GM23248 (cell line): ENCODE measurements at regions not wholly inside any gene's neighbourhood (a gene's known extent, or its start where the extent isn't known, plus 50 kb on each side); places are given as distances from the start of the nearest gene placed in this dataset.
A peak's percentile ranks its signal among the peaks of the same experiment; 100 is the strongest.

Source experiments
- DNase-seq: peaks from one replicate; pipeline ENCODE4 v3.0.0-alpha.2; 2015
- H2AFZ ChIP-seq: fragments of 200-600 bp; sonication (generic); 2 replicates; pipeline ENCODE4 v1.6.1; 2016; ENCODE audit warnings: antibody characterized with exemption
- H3F3A ChIP-seq: fragments of 200-600 bp; sonication (generic); 2 replicates; pipeline ENCODE4 v1.6.1; 2016; ENCODE audit warnings: mild to moderate bottlenecking, antibody characterized with exemption, mixed run types; ENCODE audit not compliant: insufficient read depth
- H3K27ac ChIP-seq: fragments of 200-600 bp; sonication (generic); 2 replicates; pipeline ENCODE4 v1.5.1; 2016; ENCODE audit warnings: mild to moderate bottlenecking
- H3K27me3 ChIP-seq: fragments of 200-600 bp; sonication (generic); replicated peaks from 2 replicates; pipeline ENCODE4 v1.6.1; 2016; ENCODE audit warnings: mild to moderate bottlenecking; ENCODE audit not compliant: insufficient read depth
- H3K36me3 ChIP-seq: fragments of 200-600 bp; sonication (generic); 2 replicates; pipeline ENCODE4 v1.6.1; 2016; ENCODE audit warnings: low read depth, mild to moderate bottlenecking
- H3K4me1 ChIP-seq: fragments of 200-600 bp; sonication (generic); 2 replicates; pipeline ENCODE4 v1.6.1; 2016; ENCODE audit warnings: mild to moderate bottlenecking; ENCODE audit not compliant: insufficient read depth
- H3K4me2 ChIP-seq: fragments of 200-600 bp; sonication (generic); one replicate; pipeline ENCODE4 v1.6.1; 2016; ENCODE audit warnings: mild to moderate bottlenecking; ENCODE audit not compliant: unreplicated experiment
- H3K4me3 ChIP-seq: fragments of 200-600 bp; sonication (generic); 2 replicates; pipeline ENCODE4 v1.5.1; 2016; ENCODE audit warnings: mild to moderate bottlenecking
- H3K79me2 ChIP-seq: fragments of 200-600 bp; sonication (generic); 2 replicates; pipeline ENCODE4 v1.6.1; 2016; ENCODE audit warnings: mild to moderate bottlenecking; ENCODE audit not compliant: insufficient read depth
- H3K9ac ChIP-seq: fragments of 200-600 bp; sonication (generic); 2 replicates; pipeline ENCODE4 v1.6.1; 2016; ENCODE audit warnings: mild to moderate bottlenecking
- H3K9me2 ChIP-seq: fragments of 200-600 bp; sonication (generic); 2 replicates; pipeline ENCODE4 v1.6.1; 2016; ENCODE audit warnings: mixed run types, mild to moderate bottlenecking, moderate library complexity; ENCODE audit not compliant: insufficient read depth
- H3K9me3 ChIP-seq: fragments of 200-600 bp; sonication (generic); one replicate; pipeline ENCODE4 v1.6.1; 2017; ENCODE audit warnings: low read depth
- H4K20me1 ChIP-seq: fragments of 200-600 bp; sonication (generic); 2 replicates; pipeline ENCODE4 v1.6.0; 2016; ENCODE audit not compliant: insufficient read depth
- EZH2 ChIP-seq: fragments of 200-600 bp; sonication (generic); IDR thresholded peaks from 2 replicates; pipeline ENCODE4 v1.6.1; 2018; ENCODE audit warnings: antibody characterized with exemption, mild to moderate bottlenecking; ENCODE audit not compliant: insufficient read depth, poor library complexity, severe bottlenecking
- EZH2phosphoT487 ChIP-seq: fragments of 200-600 bp; sonication (generic); IDR thresholded peaks from 2 replicates; pipeline ENCODE4 v1.6.1; 2018; ENCODE audit warnings: antibody characterized with exemption, moderate library complexity, mild to moderate bottlenecking, low read depth; ENCODE audit not compliant: insufficient read depth
- WGBS, 2 experiments: methylation state at CpG; one replicate each; pipeline ENCODE4 v1.1.6; 2015 to 2017; ENCODE audit warnings: low lambda C conversion rate in 2 of 2, low coverage in 1 of 2; ENCODE audit errors: missing lambda C conversion rate in 2 of 2; 5-methylcytosine and 5-hydroxymethylcytosine counted together
- in situ Hi-C: fragments of 300-500 bp; cut with MboI; formaldehyde crosslinking; loops from 2 replicates; pipeline ENCODE4 v1.15.0; 2020

GRCh38 chr18:76208678-76209306 is 286.2 kb downstream of the ZNF516 start:
- peak overlapping the region; percentile 57 for H3K4me3 ChIP-seq
- peak; percentile 14 for DNase-seq
- no peaks in the 10 kb centered on the region for H3K9me3 ChIP-seq
- no peaks in the 10 kb centered on the region for H3K9me2 ChIP-seq
- peak overlapping the region; percentile 74 for H3K4me2 ChIP-seq
- 0 out of 2 replicates have a peak, but pooled peaks cover 3% of the 10 kb centered on the region for H3F3A ChIP-seq
- in situ Hi-C loops, result no loop called here
- peaks cover 4% of the 10 kb centered on the region; the same call in 1 of the 2 replicates for H3K27me3 ChIP-seq
- WGBS, 2 experiments, result 10% methylated on average over 21 of the region's 21 CpGs
- H4K20me1 ChIP-seq, result no peaks in the 10 kb centered on the region
- H3K27ac ChIP-seq, result no peak overlapping the region
- H3K79me2 ChIP-seq, result no peaks in the 10 kb centered on the region
- peak overlapping the region; percentile 64 for H2AFZ ChIP-seq
- no peak overlapping the region for H3K9ac ChIP-seq
- H3K36me3 ChIP-seq, result no peaks in the 10 kb centered on the region
- H3K4me1 ChIP-seq, result peaks cover 6% of the 10 kb centered on the region; the same call in 1 of the 2 replicates
- TF ChIP-seq EZH2 (no peak), EZH2phosphoT487 (no peak)

- no peak for TF ChIP-seq EZH2phosphoT487
- no peak for TF ChIP-seq EZH2
- Histone ChIP-seq H3F3A (0 out of 2 replicates have a peak, but pooled peaks cover 3% of the 10 kb centered on the region), H3K4me2 (no peak overlapping the region), H3K9ac (no peak overlapping the region), H3K27ac (no peak overlapping the region), H3K36me3 (no peaks in the 10 kb centered on the region), H4K20me1 (no peaks in the 10 kb centered on the region), H3K9me3 (no peaks in the 10 kb centered on the region), H2AFZ (no peak overlapping the region), H3K4me1 (peaks cover 6% of the 10 kb centered on the region; the same call in 1 of the 2 replicates), H3K27me3 (peaks cover 11% of the 10 kb centered on the region; the same call in 1 of the 2 replicates), H3K79me2 (no peaks in the 10 kb centered on the region), H3K4me3 (no peak overlapping the region), H3K9me2 (no peaks in the 10 kb centered on the region)
- WGBS, 2 experiments, result 65 to 70% methylated on average over 7 of the region's 7 CpGs
- in situ Hi-C loops, result no loop called here
- DNase-seq, result no peak
These were observed 289.1 kb downstream of the ZNF516 start for GRCh38 chr18:76205906-76206305.

GRCh38 chr18:76203552-76203951 is 291.5 kb downstream of the ZNF516 start:
- no peaks in the 10 kb centered on the region for H3K9me2 ChIP-seq
- no peak overlapping the region for H3K27ac ChIP-seq
- peaks cover 11% of the 10 kb centered on the region; the same call in 1 of the 2 replicates for H3K27me3 ChIP-seq
- no peak for TF ChIP-seq EZH2phosphoT487
- TF ChIP-seq EZH2, result no peak
- H4K20me1 ChIP-seq, result no peaks in the 10 kb centered on the region
- no peaks in the 10 kb centered on the region for H3K9me3 ChIP-seq
- no peak overlapping the region for H3K9ac ChIP-seq
- H2AFZ ChIP-seq, result no peak overlapping the region
- no peaks in the 10 kb centered on the region for H3K4me1 ChIP-seq
- 19 to 26% methylated on average over 6 of the region's 6 CpGs for WGBS, 2 experiments
- H3F3A ChIP-seq, result no peaks in the 10 kb centered on the region
- H3K4me3 ChIP-seq, result no peak overlapping the region
- no peak overlapping the region for H3K4me2 ChIP-seq
- no peaks in the 10 kb centered on the region for H3K79me2 ChIP-seq
- DNase-seq, result no peak
- in situ Hi-C loops, result no loop called here
- H3K36me3 ChIP-seq, result no peaks in the 10 kb centered on the region

GRCh38 chr18:76202322-76202721 is 292.7 kb downstream of the ZNF516 start:
- Histone ChIP-seq H3K79me2 (no peaks in the 10 kb centered on the region), H3F3A (no peaks in the 10 kb centered on the region), H3K9me3 (no peaks in the 10 kb centered on the region), H3K4me1 (no peaks in the 10 kb centered on the region), H3K27me3 (peaks cover 7% of the 10 kb centered on the region; the same call in 1 of the 2 replicates), H2AFZ (no peak overlapping the region), H3K9me2 (no peaks in the 10 kb centered on the region), H3K9ac (no peak overlapping the region), H3K36me3 (no peaks in the 10 kb centered on the region), H3K27ac (no peak overlapping the region), H3K4me3 (no peak overlapping the region), H3K4me2 (no peak overlapping the region), H4K20me1 (no peaks in the 10 kb centered on the region)
- 26% methylated on average over 2 of the region's 2 CpGs for WGBS, 2 experiments
- TF ChIP-seq EZH2 (no peak), EZH2phosphoT487 (no peak)
- no peak for DNase-seq
- in situ Hi-C loops, result no loop called here
